Progenitor cell of endocrine pancreas (in vitro differentiated cells): ENCODE measurements at regions not wholly inside any gene's neighbourhood (a gene's known extent, or its start where the extent isn't known, plus 50 kb on each side); places are given as distances from the start of the nearest gene placed in this dataset.

ENCODE experiments used
- DNase-seq: peaks from one replicate; pipeline ENCODE4 v3.0.0; 2021; ENCODE audit warnings: low spot score; ENCODE audit not compliant: unreplicated experiment
- H3K27ac Mint-ChIP-seq: 2 replicates; pipeline ENCODE4 v1.8.0; 2021; ENCODE audit warnings: mild to moderate bottlenecking, moderate library complexity, mixed read lengths
- H3K27me3 Mint-ChIP-seq: 2 replicates; pipeline ENCODE4 v1.8.0; 2021; ENCODE audit warnings: mixed read lengths
- H3K36me3 Mint-ChIP-seq: 2 replicates; pipeline ENCODE4 v1.8.0; 2022; ENCODE audit warnings: mixed read lengths; ENCODE audit not compliant: insufficient read depth
- H3K4me1 Mint-ChIP-seq: 2 replicates; pipeline ENCODE4 v1.8.0; 2021; ENCODE audit warnings: low read depth, mixed read lengths
- H3K4me3 Mint-ChIP-seq: 2 replicates; pipeline ENCODE4 v1.8.0; 2021; ENCODE audit warnings: low read depth, mild to moderate bottlenecking, moderate library complexity, mixed read lengths
- H3K9me3 Mint-ChIP-seq: 2 replicates; pipeline ENCODE4 v1.8.0; 2021; ENCODE audit warnings: low read depth, mixed read lengths
- TF ChIP-seq, protein P1 (sequence below): fragments of 200-600 bp; sonication (generic); IDR thresholded peaks from one replicate; pipeline ENCODE4 v1.5.0; 2021; ENCODE audit warnings: antibody characterized with exemption, mild to moderate bottlenecking; ENCODE audit not compliant: unreplicated experiment

DNA sequence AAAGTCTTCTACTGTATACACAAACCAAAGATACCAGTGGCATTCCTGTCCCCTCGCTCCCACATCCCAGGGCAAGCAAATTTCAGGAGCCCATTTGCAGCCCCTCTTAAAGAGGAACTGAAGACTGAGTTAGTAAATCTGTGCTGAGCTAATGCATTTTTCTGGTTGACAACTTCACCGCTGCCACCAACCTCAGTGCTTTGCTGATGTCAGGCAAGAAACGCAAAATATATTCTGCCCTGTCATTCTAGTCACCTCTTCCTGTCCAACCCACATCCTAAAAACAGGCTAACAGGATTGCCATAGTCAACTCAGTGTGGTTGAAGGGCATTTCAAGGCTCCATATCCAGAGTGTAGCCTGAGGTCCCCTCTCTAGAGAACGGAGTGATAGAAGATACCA, 59.4 kb upstream of the FICD start:
- Mint-ChIP-seq H3K27ac (no peak overlapping the region), H3K4me3 (no peak overlapping the region), H3K36me3 (no peaks in the 10 kb centered on the region), H3K4me1 (no peaks in the 10 kb centered on the region), H3K27me3 (peaks cover 19% of the 10 kb centered on the region), H3K9me3 (no peaks in the 10 kb centered on the region)
- TF ChIP-seq, protein P1, sequence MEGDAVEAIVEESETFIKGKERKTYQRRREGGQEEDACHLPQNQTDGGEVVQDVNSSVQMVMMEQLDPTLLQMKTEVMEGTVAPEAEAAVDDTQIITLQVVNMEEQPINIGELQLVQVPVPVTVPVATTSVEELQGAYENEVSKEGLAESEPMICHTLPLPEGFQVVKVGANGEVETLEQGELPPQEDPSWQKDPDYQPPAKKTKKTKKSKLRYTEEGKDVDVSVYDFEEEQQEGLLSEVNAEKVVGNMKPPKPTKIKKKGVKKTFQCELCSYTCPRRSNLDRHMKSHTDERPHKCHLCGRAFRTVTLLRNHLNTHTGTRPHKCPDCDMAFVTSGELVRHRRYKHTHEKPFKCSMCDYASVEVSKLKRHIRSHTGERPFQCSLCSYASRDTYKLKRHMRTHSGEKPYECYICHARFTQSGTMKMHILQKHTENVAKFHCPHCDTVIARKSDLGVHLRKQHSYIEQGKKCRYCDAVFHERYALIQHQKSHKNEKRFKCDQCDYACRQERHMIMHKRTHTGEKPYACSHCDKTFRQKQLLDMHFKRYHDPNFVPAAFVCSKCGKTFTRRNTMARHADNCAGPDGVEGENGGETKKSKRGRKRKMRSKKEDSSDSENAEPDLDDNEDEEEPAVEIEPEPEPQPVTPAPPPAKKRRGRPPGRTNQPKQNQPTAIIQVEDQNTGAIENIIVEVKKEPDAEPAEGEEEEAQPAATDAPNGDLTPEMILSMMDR, result no peak
- no peak for DNase-seq

DNA sequence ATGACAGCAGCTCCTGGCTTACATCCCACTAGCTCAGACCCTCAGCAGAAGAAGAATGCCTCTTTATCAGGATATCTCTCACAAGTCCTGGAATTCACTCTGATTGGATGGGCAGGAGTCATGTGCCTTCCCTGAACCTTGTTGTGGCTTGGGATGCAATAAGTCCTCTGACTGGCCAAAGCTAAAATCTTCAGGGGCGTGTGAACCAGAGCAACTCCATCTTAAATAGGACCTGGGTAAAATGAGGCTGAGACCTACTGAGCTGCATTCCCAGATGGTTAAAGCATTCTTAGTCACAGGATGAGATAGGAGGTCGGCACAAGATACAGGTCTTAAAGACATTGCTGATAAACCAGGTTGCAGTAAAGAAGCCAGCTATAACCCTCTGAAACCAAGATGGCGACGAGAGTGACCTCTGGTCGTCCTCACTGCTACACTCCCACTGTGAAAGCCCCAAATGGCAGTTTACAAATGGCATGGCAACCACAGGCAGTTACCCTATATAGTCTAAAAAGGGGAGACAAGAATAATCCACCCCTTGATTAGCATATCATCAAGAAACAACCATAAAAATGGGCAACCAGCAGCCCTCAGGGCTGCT, 60.4 kb upstream of the FICD start:
- Mint-ChIP-seq H3K4me3 (no peak overlapping the region), H3K27ac (no peak overlapping the region), H3K27me3 (peaks cover 18% of the 10 kb centered on the region), H3K36me3 (no peaks in the 10 kb centered on the region), H3K4me1 (no peaks in the 10 kb centered on the region), H3K9me3 (no peaks in the 10 kb centered on the region)
- no peak for DNase-seq
- TF ChIP-seq, protein P1, result no peak

DNA sequence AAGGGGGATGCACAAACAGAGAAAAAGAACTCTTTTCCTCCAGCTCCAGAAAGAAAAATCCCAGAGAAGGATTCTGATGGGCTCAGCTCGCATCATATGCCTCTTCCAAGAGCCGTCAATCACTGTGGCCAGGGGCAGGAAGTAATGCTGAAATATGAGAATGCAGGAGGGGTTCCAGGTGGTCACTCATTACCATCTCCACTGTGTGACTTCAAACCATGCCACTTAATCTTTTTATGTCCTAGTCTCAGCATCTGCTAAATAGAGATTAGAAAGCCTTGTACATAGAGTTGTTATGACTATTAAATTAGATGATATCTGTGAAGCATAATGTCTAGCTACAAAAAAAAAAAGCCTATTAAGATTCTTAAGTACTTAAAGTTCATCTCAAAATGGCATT, 65.6 kb upstream of the FICD start:
- Mint-ChIP-seq H3K27ac (no peak overlapping the region), H3K4me1 (no peaks in the 10 kb centered on the region), H3K4me3 (no peak overlapping the region), H3K36me3 (no peaks in the 10 kb centered on the region), H3K27me3 (peaks cover 18% of the 10 kb centered on the region), H3K9me3 (no peaks in the 10 kb centered on the region)
- TF ChIP-seq, protein P1, result no peak
- DNase-seq, result no peak

DNA sequence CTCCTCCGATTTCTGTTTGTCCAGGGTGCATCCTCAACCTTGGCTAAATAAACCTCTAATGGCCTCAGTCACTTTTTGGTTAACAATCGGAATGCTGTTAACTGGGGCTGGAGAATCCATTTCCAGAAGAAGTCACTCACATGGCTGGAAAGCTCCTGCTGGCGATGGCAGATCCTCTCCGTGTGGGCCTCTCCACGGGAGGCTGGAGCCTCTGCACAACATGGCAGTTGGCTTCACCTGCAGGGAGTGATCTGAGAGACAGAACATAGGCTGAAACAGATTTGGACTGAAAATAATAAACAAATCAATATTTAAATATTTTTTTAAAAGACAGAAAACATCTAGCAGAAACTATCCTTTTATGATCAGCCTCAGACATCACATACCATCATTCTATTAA, 66.8 kb upstream of the FICD start:
- Mint-ChIP-seq H3K4me3 (no peak overlapping the region), H3K4me1 (no peaks in the 10 kb centered on the region), H3K36me3 (no peaks in the 10 kb centered on the region), H3K27ac (no peak overlapping the region), H3K27me3 (peaks cover 12% of the 10 kb centered on the region), H3K9me3 (no peaks in the 10 kb centered on the region)
- TF ChIP-seq, protein P1, result no peak
- no peak for DNase-seq

GRCh38 chr12:108447168-108447832, 67.8 kb upstream of the FICD start:
- Mint-ChIP-seq H3K4me1 (no peaks in the 10 kb centered on the region), H3K27me3 (peaks cover 9% of the 10 kb centered on the region), H3K27ac (no peak overlapping the region), H3K4me3 (no peak overlapping the region), H3K36me3 (no peaks in the 10 kb centered on the region), H3K9me3 (no peaks in the 10 kb centered on the region)
- DNase-seq, result no peak
- TF ChIP-seq, protein P1, result no peak
